AG09309 (cell line): ENCODE measurements at regions not wholly inside any gene's neighbourhood (a gene's known extent, or its start where the extent isn't known, plus 50 kb on each side); places are given as distances from the start of the nearest gene placed in this dataset.
"Not testable (repeated sequence)": the region's sequence is repeated elsewhere in the genome, so short reads cannot be mapped to it uniquely, and the experiment has no call there.

Experiments
- DNase-seq: peaks from one replicate; pipeline ENCODE4 v3.0.0-alpha.2; 2010; ENCODE audit warnings: low read depth
- H3K4me3 ChIP-seq: 2 replicates; pipeline ENCODE4 v1.5.1; 2011; ENCODE audit warnings: mild to moderate bottlenecking, low read depth, low read length, moderate library complexity; ENCODE audit not compliant: control insufficient read depth
- CTCF ChIP-seq: IDR thresholded peaks from 2 replicates; pipeline ENCODE4 v1.5.1; 2011; ENCODE audit warnings: mild to moderate bottlenecking, low read depth, low read length, inconsistent platforms; ENCODE audit not compliant: insufficient read depth, control insufficient read depth; ENCODE audit errors: missing control alignments

GRCh38 chr7:16089801-16090200 lies 331.5 kb downstream of the CRPPA start:
- no peak for TF ChIP-seq CTCF
- no peak overlapping the region for H3K4me3 ChIP-seq
- no peak for DNase-seq

DNA sequence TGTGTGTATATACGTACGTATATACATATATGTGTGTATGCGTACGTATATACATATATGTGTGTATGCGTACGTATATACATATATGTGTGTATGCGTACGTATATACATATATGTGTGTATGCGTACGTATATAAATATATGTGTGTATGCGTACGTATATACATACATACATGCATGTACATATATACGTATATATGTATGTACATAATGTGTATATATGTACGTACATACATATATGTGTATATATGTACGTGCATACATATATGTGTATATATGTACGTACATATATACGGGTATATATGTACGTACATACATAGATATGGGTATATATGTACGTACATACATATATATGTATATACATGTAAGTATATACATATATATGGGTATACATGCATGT lies 332.1 kb downstream of the CRPPA start:
- no peak overlapping the region for H3K4me3 ChIP-seq
- no peak for DNase-seq
- no peak for TF ChIP-seq CTCF

- H3K4me3 ChIP-seq, result no peak overlapping the region
- DNase-seq, result no peak
- no peak for TF ChIP-seq CTCF
Observed at GRCh38 chr7:16086743-16087142, 334.6 kb downstream of the CRPPA start.

DNA sequence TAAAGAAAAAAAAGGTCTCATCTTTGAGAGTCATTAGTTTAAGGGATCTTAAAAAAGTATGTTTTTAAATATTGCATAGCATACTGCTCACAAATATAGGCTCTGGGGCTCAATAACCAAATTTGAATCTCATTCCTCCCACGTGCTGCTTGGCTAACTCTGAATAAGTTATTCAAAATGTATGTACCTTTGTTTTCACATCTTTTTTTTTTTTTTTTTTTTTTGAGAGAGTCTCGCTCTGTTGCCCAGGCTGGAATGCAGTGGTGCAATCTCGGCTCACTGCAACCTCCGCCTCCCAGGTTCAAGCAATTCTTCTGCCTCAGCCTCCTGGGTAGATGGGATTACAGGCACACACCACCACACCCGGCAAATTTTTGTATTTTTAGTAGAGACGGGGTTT lies 335.6 kb downstream of the CRPPA start:
- DNase-seq, result not testable (repeated sequence)

DNA sequence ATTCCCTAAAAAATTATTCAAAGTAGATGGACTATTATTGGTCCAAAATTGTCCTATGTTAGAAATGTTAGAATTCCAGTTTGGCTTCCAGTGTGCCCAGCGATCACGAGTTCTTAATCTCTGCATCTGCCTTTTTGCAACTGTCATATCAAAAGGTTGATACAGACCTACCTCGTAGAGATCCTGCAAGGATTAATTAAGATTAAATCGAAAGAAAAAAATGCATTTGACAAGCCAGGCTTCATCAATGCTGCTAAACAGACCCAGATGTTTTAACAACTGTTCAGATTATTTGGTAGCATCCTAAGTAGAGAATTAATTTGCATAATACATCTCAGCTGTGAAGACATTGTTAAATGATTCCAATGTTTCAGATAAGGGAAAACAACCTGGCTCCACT lies 336.5 kb downstream of the CRPPA start:
- no peak for DNase-seq
- H3K4me3 ChIP-seq, result no peak overlapping the region
- TF ChIP-seq CTCF, result no peak

More for the DNA sequence above, 335.6 kb downstream of the CRPPA start:
- not testable (repeated sequence) for H3K4me3 ChIP-seq

- H3K4me3 ChIP-seq, result no peak overlapping the region
- DNase-seq, result no peak
- TF ChIP-seq CTCF, result no peak
Observed at GRCh38 chr7:16084370-16084769, 337.0 kb downstream of the CRPPA start.

GRCh38 chr7:16083931-16084330 lies 337.4 kb downstream of the CRPPA start:
- no peak for TF ChIP-seq CTCF
- no peak for DNase-seq
- no peak overlapping the region for H3K4me3 ChIP-seq
